GM12801 (cell line): ENCODE measurements at regions not wholly inside any gene's neighbourhood (a gene's known extent, or its start where the extent isn't known, plus 50 kb on each side); places are given as distances from the start of the nearest gene placed in this dataset.

ENCODE experiments used
- TF ChIP-seq, protein P1 (sequence below): IDR thresholded peaks from one replicate; pipeline ENCODE4 v1.5.1; 2011; ENCODE audit warnings: control low read depth; ENCODE audit not compliant: insufficient read length; ENCODE audit errors: extremely low read depth

DNA sequence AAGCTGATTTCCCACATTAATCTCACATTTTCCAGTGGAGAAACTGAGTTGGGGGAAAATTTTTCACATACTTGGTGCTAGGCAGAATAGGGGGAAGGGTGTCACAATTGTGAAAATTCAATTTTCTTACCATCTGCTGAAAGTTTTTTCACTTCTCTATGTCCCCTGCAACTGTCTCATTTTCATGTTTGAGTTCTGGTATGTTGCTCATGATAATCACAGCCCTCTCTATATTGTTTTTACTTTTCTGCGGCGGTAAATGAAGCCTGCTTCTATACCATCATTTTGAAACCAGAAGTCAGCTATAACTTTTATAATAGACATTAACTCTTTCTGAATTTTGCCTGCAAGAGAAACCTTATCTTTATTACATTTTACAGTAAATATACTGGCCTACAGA is 1664.5 kb downstream of the EFNA5 start:
- TF ChIP-seq, protein P1, sequence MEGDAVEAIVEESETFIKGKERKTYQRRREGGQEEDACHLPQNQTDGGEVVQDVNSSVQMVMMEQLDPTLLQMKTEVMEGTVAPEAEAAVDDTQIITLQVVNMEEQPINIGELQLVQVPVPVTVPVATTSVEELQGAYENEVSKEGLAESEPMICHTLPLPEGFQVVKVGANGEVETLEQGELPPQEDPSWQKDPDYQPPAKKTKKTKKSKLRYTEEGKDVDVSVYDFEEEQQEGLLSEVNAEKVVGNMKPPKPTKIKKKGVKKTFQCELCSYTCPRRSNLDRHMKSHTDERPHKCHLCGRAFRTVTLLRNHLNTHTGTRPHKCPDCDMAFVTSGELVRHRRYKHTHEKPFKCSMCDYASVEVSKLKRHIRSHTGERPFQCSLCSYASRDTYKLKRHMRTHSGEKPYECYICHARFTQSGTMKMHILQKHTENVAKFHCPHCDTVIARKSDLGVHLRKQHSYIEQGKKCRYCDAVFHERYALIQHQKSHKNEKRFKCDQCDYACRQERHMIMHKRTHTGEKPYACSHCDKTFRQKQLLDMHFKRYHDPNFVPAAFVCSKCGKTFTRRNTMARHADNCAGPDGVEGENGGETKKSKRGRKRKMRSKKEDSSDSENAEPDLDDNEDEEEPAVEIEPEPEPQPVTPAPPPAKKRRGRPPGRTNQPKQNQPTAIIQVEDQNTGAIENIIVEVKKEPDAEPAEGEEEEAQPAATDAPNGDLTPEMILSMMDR, result no peak

DNA sequence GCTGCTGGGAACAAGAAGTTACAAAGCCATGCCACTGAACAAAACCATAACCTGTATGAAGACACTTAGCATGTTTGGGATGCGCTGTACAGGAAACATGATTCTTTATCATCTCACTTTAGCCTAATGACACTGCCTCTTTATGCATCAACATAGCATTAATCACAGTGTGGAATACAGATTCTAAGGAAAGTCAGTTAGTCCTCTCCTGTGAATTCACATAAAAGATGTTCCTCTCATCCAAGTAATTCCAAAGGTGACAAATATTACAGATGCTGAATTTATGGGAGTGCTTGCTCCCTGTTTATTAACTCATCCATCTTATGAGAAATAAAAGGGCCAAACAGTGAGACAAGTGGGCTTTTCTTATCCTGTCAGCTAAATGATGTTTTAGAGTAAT is 1677.7 kb downstream of the EFNA5 start:
- TF ChIP-seq, protein P1, result no peak

DNA sequence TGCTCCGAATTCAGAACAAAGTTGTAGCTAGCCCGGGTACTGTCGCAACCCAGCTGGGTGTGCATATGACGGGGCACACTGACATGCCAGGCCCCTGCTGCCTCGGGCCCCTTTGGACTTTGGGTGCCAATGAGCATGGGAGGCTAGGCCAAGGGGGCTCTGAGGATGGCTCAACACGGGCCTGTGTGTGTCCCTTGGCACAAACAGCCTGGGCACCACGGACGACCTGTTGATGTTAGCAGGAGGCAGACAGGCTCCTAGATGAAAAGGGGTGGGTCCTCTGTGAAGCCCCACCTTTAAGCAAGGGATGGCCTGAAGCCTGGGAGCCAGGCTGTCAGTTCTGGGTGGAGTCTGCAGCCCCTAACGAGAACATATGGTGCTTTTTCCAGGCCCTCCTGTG is 1688.2 kb downstream of the EFNA5 start:
- TF ChIP-seq, protein P1, result no peak

DNA sequence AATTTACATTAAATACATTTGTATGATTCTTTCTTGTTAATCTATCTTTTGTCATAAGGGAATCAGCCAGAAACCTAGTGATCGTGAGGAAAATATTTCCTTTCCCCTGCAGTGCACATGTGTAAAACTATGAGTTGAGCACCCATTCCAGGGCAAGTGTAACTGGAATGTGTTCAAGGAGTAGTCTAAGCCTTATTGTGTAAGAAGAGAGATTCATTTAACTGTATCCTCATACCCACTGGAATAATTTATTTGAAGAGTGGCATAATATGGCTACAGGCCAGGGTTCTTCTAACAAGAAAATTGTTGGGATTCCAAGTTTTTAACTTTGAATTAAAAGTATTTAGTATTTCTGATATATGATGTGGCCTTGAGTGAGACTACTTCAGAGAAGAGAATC is 1692.7 kb downstream of the EFNA5 start:
- TF ChIP-seq, protein P1, result no peak

DNA sequence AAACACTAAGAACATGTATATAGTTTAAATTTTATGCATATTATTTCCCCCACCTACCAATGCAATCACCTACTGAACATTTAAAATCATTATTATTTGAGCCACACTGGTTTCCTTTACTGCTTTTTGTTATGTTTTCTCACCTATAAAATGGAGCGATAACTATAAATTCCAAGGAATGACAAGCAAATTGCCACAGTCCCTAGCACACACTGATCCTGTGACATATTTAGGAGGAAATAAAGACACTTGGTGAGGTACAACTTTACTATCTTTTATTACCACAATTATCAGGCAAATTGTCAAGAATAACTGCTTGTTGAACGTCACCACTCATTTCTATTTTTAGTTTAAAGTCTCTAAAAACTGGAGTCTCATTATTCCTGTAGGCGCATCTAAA is 1693.6 kb downstream of the EFNA5 start:
- TF ChIP-seq, protein P1, result no peak

DNA sequence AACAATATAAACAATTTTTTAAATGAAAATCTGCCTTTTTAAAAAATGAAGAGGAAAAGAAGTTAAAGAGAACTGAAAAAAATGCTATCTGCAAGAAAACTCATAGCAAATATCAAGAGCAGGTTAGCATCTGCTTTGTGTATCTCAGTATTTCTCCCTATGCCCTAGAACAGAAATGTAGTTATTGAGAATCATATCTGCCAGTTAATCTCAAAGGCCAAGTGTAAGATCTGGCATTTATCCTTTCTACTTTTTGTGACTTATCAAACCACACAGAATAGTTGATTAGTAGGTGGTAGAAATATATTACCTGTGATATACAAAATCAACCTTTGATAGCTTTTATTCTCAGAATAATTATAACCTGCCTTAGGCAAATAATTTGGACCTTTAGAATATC is 1699.8 kb downstream of the EFNA5 start:
- TF ChIP-seq, protein P1, result no peak

DNA sequence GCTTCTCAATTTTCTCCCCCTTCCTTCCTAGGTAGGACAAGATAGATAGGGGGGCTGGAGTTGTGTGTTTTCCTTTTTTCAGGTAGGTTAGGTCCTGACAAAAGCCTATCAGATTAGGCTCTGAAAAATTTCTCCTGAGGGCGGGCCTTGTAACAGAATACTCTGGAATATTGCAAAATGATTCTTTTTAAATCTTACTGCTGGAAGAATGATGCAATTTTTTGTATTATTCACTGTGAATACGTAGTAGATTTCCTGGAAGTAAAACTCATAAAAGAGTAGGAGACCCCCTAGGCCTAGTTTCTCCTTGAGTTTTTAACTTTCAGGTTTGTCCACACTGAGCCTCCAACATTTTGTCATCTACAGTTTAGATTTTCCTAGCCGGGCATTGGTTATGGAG is 1701.8 kb downstream of the EFNA5 start:
- TF ChIP-seq, protein P1, result no peak
